Dermis blood vessel endothelial cell (primary cell): ENCODE measurements at regions not wholly inside any gene's neighbourhood (a gene's known extent, or its start where the extent isn't known, plus 50 kb on each side); places are given as distances from the start of the nearest gene placed in this dataset.
"Not testable (repeated sequence)": the region's sequence is repeated elsewhere in the genome, so short reads cannot be mapped to it uniquely, and the experiment has no call there.

ENCODE experiments used
- DNase-seq: peaks from one replicate; pipeline ENCODE4 v3.0.0; 2010

DNA sequence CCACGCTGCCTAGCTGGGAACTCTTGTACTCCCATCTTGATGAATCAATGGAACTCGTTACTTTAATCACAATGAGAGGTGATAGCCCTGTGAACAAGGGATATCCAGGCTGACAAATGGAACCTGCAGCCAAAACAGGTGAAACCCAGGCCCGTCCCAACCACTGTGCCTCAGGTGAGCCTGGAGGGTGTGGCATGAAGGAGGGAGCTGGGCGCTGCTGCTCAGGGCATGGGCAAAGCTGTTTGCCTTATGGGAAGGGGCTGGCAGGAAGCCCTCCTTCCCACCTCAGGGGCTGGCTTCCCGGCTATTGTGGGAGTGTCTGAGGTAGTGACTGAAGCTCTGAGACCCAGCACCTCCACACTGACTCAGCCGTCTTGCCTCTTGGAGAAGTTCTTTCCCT is 209.4 kb upstream of the ATP6AP2 start:
- DNase-seq: no peak

DNA sequence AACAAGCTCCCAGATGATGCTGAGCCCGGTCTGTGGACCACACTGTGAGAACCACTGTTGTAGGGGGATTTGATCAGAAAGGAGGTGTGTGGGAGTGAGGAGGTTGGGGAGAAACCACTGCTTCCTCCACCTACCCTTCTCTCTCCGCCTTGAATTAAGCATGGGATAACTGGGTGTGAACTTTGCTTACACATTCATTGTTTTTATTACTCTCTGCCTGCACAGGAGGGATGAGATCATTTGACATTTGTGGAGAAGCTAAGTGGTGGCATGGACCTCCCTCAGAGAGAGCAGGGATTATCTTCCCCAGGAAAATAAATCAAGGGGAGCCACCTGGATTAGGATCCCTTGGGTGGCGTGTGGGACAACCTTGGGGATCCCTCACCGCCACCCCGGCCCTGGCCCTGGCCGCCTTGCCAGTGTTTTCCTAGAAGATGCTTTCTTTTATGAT is 212.1 kb upstream of the ATP6AP2 start:
- DNase-seq: no peak

DNA sequence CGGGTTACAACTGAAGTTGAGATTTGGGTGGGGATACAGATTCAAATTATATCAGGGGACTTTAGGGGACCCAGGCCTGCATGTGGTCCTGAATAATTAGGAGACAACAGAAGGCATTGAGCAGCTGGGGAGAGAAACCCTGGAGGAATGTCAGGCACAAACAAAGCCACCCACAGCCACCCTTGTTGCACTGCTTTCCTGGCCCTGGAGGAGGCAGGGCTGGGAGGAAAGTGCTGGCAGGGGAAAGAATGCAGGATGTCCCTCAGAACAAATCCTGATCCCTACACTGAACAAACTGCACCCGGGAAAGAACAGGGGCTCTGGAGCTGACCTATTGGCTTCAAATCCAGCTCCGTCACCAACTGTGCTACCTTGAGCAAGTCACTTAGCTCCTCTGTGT is 214.1 kb upstream of the ATP6AP2 start:
- DNase-seq: no peak

DNA sequence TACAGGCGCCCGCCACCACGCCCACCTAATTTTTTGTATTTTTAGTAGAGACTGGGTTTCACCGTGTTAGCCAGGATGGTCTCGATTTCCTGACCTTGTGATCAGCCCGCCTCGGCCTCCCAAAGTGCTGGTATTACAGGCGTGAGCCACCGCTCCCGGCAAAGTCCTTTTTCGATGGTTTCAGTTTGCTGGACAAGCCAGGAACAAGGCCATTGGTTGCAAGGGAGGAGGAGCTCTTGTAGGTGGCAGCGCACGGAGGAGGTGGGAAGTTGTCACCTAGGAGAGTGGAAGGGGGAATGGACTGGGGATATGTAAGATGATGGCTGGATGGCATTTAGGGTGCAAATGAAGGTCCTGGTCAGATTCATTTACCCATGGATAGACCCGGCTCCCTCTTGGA is 218.5 kb upstream of the ATP6AP2 start:
- not testable (repeated sequence) for DNase-seq

- no peak for DNase-seq
These were observed 220.2 kb upstream of the ATP6AP2 start for GRCh38 chrX:40360557-40360956.

DNA sequence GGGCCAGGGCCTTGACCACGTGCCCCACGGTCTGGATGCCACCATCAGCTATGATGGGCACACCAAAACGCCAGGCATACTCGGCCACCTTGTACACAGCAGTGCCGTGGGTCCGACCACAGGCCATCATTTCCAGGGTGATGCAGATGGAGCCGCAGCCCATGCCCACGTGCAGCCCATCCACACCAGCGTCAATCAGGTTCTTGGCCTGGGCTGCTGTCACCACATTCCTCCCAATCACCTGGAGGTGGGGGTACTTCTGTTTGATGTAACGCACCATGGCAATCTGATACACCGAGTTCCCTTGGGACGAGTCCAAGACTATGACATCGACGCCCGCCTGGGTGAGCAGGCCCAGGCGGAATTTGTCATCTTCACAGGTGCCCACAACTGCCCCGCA is 221.2 kb upstream of the ATP6AP2 start:
- no peak for DNase-seq

DNA sequence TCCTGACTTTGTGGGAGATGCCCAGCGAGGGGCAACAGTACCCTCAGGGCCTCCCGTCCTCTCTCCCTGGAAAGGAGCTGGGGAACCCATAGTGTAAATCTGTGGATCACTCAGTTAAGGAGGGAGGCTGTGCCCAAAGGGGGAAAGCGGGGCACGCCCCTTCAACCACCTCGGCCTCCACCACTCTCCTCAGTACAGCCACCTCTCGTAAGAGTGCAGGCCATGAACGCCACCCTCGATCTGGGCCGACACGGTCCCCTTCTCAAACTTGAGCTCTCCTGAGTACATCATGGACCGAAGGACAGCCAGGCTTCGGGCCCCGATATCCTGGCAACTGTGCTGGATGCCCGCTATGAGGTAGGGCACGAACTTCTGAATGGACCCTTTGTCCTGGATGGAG is 221.8 kb upstream of the ATP6AP2 start:
- DNase-seq: no peak

DNA sequence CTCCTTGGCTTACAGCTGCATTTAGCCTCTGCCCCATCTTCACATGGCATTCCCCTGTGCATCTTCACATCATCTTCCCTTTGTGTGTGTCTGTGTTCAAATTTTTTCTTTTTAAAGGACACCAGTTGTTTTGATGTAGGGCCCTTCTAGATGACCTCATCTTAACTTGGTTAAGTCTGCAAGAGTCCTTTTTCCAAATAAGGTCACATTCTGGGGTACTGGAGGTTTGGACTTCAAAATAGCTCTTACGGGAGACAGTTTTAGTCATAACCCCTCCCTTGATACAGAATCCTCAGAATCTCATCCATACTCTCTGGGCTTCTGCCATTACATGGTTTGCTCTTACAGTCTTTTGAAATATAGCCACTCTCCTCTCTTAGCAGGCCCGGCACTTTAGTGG is 231.5 kb upstream of the ATP6AP2 start:
- no peak for DNase-seq

GRCh38 chrX:40346379-40346778 is 234.4 kb upstream of the ATP6AP2 start:
- DNase-seq: no peak

GRCh38 chrX:40343319-40343718 is 237.5 kb upstream of the ATP6AP2 start:
- DNase-seq: no peak

DNA sequence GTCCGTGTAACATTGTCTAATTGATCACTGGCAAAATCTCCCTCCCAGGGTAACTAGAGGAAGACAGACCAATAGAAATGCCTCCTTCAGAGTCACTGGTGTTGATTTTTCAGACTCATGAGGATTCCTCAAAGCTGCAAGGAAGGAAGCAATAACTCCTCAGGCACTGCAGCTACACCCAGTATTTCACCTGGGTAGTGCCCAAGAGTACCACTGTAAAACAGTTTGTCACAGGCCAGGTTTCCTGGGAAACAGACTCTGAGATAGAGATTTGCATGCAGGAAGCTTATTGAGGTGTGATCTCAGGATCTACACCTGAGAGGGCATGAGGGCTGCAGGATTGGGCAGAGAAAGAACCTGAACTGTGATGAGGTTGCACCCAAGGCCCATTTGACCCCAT is 240.7 kb upstream of the ATP6AP2 start:
- DNase-seq: no peak

GRCh38 chrX:40333344-40333743 is 235.6 kb upstream of the BCOR start:
- DNase-seq: no peak

DNA sequence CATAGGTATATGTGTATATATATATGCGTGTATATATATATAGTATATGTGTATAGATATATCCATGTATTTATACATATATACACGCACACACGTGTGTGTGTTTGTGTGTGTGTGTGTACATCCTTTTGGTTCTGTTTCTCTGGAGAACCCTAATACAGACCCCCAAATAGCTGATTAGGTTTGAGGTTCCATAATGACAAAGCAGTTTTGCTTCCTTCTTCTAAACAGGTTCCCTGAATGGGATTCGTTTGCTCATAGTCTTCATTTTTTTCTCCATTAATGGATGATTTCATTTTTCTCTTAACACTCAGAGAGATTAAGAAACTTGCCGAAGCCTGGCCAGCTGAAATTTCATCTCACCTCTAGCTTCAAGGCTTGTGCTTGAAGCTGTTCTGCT is 234.0 kb upstream of the BCOR start:
- DNase-seq: no peak

- no peak for DNase-seq
These were observed 233.6 kb upstream of the BCOR start for GRCh38 chrX:40331353-40331752.

DNA sequence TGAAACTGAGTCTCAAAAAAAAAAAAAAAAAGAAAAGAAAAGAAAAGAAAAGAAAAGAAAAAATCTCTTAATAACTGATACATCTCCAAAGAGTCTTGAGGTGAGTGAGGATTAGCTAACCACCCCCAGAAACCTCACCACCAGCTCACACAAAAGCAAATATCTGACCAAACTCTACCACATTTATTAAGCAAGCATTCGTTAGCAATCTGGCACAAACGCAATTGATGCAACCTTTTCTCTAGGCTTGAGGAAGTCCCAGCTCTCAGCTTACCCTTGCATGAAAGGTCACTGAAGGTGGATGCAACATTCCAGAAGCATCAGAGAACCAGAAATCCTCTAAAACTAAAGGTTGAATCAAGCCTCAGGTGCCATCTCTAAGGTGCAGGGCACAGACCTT is 231.9 kb upstream of the BCOR start:
- no peak for DNase-seq

- DNase-seq: no peak
These were observed 229.3 kb upstream of the BCOR start for GRCh38 chrX:40327085-40327484.

- no peak for DNase-seq
These were observed 228.6 kb upstream of the BCOR start for GRCh38 chrX:40326186-40326965.

DNA sequence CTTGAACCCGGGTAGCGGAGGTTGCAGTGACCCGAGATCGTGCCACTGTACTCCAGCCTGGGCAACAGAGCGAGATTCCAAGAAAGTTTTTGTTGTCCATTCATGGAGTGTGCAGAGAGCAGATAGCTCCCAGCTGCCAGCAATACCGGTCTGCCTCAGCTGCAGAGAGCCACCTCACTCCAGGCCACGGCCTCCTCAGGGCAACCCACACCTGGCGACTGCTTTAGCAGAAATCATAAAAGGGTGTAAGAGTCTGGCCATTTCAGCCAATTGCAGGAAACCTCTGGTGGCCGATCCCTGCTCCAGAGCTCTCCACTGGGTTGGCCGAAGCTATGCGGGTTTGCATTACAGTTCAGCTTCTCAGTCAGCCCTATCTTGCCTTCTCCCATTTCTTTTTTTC is 227.4 kb upstream of the BCOR start:
- DNase-seq: no peak

DNA sequence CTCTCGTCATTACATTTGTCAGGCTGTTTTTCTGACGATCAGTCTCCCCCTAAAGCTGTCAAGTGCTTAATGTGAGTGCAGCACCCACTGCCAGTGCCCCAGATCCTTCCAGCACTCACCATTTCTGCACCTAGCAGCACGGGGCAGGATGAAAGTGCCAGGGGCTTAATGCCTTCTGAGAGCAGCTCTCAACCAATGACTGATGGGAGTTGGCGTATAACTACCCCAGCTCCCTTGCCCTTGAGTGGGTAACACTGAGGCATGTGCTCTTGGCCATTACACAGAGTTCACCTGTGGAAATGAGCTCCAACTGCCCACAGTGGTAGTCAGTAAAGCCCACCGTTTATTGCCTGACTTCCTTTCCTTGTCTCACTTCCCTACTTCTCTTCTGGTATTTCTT is 226.2 kb upstream of the BCOR start:
- no peak for DNase-seq

GRCh38 chrX:40320819-40321218 is 223.1 kb upstream of the BCOR start:
- DNase-seq: no peak

GRCh38 chrX:40318801-40319200 is 221.0 kb upstream of the BCOR start:
- DNase-seq: no peak

DNA sequence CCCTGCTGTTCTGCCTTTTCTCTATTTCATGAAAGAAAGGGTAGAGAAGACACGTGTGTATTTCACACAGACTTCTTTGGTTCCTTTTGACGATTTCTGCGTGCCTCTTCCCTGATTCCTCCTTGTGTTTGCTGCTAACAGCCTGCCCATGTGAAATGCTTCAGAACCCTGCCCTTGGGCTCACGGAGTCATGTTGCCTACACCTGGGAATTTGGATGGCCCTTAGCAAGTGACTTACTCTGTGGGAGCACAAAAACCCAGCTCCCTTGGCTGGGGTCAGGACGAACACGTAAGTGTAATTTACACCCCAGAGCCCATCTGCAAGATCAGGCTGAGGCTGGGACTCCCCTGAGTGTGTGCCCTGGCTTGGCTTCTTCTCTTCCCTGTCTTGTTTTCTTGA is 220.3 kb upstream of the BCOR start:
- no peak for DNase-seq

- no peak for DNase-seq
These were observed 218.7 kb upstream of the BCOR start for GRCh38 chrX:40316502-40316901.

DNA sequence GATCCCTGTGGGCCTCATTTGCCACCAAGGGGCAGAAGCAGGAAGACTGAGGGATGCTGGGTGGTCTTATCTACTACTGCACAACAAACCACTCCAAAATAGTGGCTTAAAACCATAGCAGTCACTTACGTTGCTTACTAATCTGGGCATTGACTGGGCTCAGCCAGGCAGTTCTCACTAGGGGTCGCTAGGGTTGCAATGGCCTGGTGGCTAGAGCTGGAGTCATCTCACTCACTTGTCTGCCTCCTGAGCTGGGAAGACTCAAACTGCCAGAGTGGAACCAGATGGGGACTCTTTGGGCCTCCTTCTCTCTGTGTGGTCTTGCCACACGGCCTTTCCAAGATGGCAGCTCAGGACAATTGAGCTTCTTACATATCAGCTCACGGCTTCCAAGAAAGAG is 216.3 kb upstream of the BCOR start:
- DNase-seq: no peak

- no peak for DNase-seq
These were observed 215.5 kb upstream of the BCOR start for GRCh38 chrX:40313269-40313668.
